SK-N-SH treated with all-trans-retinoic acid at 6 μM for 48 hours (cell line): ENCODE measurements at regions not wholly inside any gene's neighbourhood (a gene's known extent, or its start where the extent isn't known, plus 50 kb on each side); places are given as distances from the start of the nearest gene placed in this dataset.

Experiments used
- ATAC-seq: fragments of 200-7000 bp; cut with Tn5 transposase; 3 replicates; pipeline ENCODE4 v1.9.1; 2020; ENCODE audit warnings: mild to moderate bottlenecking, moderate library complexity
- ARNTL ChIP-seq: fragments of 450-650 bp; formaldehyde crosslinking; IDR thresholded peaks from 2 replicates; pipeline ENCODE4 v1.5.0; 2020; ENCODE audit warnings: low read depth, mild to moderate bottlenecking, moderate library complexity, borderline replicate concordance
- BACH2 ChIP-seq: fragments of 250-450 bp; sonication (Bioruptor Pico); IDR thresholded peaks from 2 replicates; pipeline ENCODE4 v1.9.0; 2021; ENCODE audit warnings: mild to moderate bottlenecking, borderline replicate concordance
- CREB5 ChIP-seq: fragments of 250-450 bp; sonication (Bioruptor Pico); IDR thresholded peaks from 2 replicates; pipeline ENCODE4 v1.5.1; 2020; ENCODE audit warnings: low read depth, mild to moderate bottlenecking, moderate library complexity
- CSDC2 ChIP-seq: fragments of 250-450 bp; sonication (Bioruptor Pico); IDR thresholded peaks from 2 replicates; pipeline ENCODE4 v1.5.0; 2020; ENCODE audit warnings: mild to moderate bottlenecking, moderate library complexity
- GLIS3 ChIP-seq: fragments of 250-450 bp; sonication (Bioruptor Pico); IDR thresholded peaks from 2 replicates; pipeline ENCODE4 v1.5.0; 2020; ENCODE audit warnings: mild to moderate bottlenecking, moderate library complexity
- ISL1 ChIP-seq: fragments of 250-450 bp; sonication (Bioruptor Pico); IDR thresholded peaks from 2 replicates; pipeline ENCODE4 v2.1.2; 2022; ENCODE audit warnings: mild to moderate bottlenecking, moderate library complexity
- RARB ChIP-seq: fragments of 250-450 bp; sonication (Bioruptor Pico); IDR thresholded peaks from 2 replicates; pipeline ENCODE4 v1.8.0; 2021; ENCODE audit warnings: mild to moderate bottlenecking, moderate library complexity
- SNAI2 ChIP-seq: fragments of 250-450 bp; sonication (Bioruptor Pico); IDR thresholded peaks from 2 replicates; pipeline ENCODE4 v1.5.0; 2020; ENCODE audit warnings: mild to moderate bottlenecking, moderate library complexity
- ZFP3 ChIP-seq: fragments of 250-450 bp; sonication (Bioruptor Pico); IDR thresholded peaks from 2 replicates; pipeline ENCODE4 v1.5.0; 2020; ENCODE audit warnings: mild to moderate bottlenecking, moderate library complexity
- ZNF565 ChIP-seq: fragments of 450-650 bp; formaldehyde crosslinking; conservative IDR thresholded peaks from 2 replicates; pipeline ENCODE4 v1.5.0; 2020; ENCODE audit warnings: low read depth, mild to moderate bottlenecking, moderate library complexity
- ZNF70 ChIP-seq: fragments of 450-650 bp; formaldehyde crosslinking; IDR thresholded peaks from 2 replicates; pipeline ENCODE4 v1.5.0; 2020; ENCODE audit warnings: mild to moderate bottlenecking, moderate library complexity
- ZNF8 ChIP-seq: fragments of 450-650 bp; formaldehyde crosslinking; IDR thresholded peaks from 2 replicates; pipeline ENCODE4 v1.5.0; 2020; ENCODE audit warnings: mild to moderate bottlenecking, moderate library complexity
- TF ChIP-seq, protein P1 (sequence below): fragments of 250-450 bp; sonication (Bioruptor Pico); IDR thresholded peaks from 2 replicates; pipeline ENCODE4 v1.5.0; 2020; ENCODE audit warnings: mild to moderate bottlenecking, moderate library complexity
- TF ChIP-seq, protein P2 (sequence below): fragments of 250-450 bp; sonication (Bioruptor Pico); IDR thresholded peaks from 2 replicates; pipeline ENCODE4 v1.8.0; 2021; ENCODE audit warnings: low read depth, mild to moderate bottlenecking, moderate library complexity, borderline replicate concordance

GRCh38 chr4:52367282-52367830, 291.7 kb downstream of the USP46 start (continued):
- TF ChIP-seq CREB5 (CRISPR knock-in tag), result no peak
- no peak for TF ChIP-seq GLIS3

- TF ChIP-seq ZFP3 (CRISPR knock-in tag), result no peak
- no peak for TF ChIP-seq SNAI2 (CRISPR knock-in tag)
- TF ChIP-seq ZNF70 (CRISPR knock-in tag), result no peak
- no peak for TF ChIP-seq ZNF565 (CRISPR knock-in tag)
- TF ChIP-seq, protein P1, sequence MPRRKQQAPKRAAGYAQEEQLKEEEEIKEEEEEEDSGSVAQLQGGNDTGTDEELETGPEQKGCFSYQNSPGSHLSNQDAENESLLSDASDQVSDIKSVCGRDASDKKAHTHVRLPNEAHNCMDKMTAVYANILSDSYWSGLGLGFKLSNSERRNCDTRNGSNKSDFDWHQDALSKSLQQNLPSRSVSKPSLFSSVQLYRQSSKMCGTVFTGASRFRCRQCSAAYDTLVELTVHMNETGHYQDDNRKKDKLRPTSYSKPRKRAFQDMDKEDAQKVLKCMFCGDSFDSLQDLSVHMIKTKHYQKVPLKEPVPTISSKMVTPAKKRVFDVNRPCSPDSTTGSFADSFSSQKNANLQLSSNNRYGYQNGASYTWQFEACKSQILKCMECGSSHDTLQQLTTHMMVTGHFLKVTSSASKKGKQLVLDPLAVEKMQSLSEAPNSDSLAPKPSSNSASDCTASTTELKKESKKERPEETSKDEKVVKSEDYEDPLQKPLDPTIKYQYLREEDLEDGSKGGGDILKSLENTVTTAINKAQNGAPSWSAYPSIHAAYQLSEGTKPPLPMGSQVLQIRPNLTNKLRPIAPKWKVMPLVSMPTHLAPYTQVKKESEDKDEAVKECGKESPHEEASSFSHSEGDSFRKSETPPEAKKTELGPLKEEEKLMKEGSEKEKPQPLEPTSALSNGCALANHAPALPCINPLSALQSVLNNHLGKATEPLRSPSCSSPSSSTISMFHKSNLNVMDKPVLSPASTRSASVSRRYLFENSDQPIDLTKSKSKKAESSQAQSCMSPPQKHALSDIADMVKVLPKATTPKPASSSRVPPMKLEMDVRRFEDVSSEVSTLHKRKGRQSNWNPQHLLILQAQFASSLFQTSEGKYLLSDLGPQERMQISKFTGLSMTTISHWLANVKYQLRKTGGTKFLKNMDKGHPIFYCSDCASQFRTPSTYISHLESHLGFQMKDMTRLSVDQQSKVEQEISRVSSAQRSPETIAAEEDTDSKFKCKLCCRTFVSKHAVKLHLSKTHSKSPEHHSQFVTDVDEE (CRISPR knock-in tag), result no peak
- TF ChIP-seq CSDC2, result no peak
- TF ChIP-seq BACH2 (CRISPR knock-in tag), result no peak
- no peak for ATAC-seq
Measured at GRCh38 chr4:52368895-52369294, 290.2 kb downstream of the USP46 start.

DNA sequence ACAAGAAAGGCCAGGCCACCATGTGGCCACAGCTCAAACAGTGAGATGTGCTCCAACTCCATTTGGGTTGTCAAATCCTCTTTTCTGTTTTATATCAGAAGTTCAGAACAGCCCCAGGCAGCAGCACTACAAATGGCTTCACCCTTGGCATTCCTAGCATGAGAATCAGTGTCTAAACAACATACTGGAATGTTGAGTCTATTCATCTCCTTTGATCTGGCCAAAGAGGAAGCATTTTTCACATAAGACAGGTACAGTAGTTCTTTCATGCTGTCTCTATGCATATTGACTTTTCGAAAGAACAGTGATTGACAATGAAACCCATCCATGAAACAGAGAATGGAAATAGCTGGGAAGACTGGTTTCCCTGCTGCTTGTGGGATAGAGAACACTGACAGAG, 289.5 kb downstream of the USP46 start:
- ATAC-seq, result peak; percentile 32; the same call in 1 of the 3 replicates
- TF ChIP-seq ISL1 (CRISPR knock-in tag) (peak; percentile 71), ARNTL (CRISPR knock-in tag) (no peak)
- TF ChIP-seq, protein P1 (CRISPR knock-in tag), result 0 out of 2 replicates have a peak, but pooled peaks have one; percentile 39
- TF ChIP-seq, all 23 proteins: peak for 2

GRCh38 chr4:52370576-52370975, 288.5 kb downstream of the USP46 start:
- no peak for ATAC-seq
- TF ChIP-seq ZNF8 (CRISPR knock-in tag), result no peak

GRCh38 chr4:52371841-52372240, 287.3 kb downstream of the USP46 start:
- ATAC-seq, result no peak
- TF ChIP-seq RARB, result no peak

GRCh38 chr4:52372269-52372668, 286.8 kb downstream of the USP46 start:
- TF ChIP-seq ARNTL (CRISPR knock-in tag), result no peak
- TF ChIP-seq, protein P1 (CRISPR knock-in tag), result no peak
- no peak for TF ChIP-seq ZNF565 (CRISPR knock-in tag)
- TF ChIP-seq, protein P2, sequence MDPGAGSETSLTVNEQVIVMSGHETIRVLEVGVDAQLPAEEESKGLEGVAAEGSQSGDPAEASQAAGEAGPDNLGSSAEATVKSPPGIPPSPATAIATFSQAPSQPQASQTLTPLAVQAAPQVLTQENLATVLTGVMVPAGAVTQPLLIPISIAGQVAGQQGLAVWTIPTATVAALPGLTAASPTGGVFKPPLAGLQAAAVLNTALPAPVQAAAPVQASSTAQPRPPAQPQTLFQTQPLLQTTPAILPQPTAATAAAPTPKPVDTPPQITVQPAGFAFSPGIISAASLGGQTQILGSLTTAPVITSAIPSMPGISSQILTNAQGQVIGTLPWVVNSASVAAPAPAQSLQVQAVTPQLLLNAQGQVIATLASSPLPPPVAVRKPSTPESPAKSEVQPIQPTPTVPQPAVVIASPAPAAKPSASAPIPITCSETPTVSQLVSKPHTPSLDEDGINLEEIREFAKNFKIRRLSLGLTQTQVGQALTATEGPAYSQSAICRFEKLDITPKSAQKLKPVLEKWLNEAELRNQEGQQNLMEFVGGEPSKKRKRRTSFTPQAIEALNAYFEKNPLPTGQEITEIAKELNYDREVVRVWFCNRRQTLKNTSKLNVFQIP, result no peak
- no peak for TF ChIP-seq GLIS3
- TF ChIP-seq RARB, result no peak
- TF ChIP-seq, all 23 proteins: peak for 0
- ATAC-seq, result no peak
